ENCODE measurements at regions not wholly inside any gene's neighbourhood (a gene's known extent, or its start where the extent isn't known, plus 50 kb on each side); places are given as distances from the start of the nearest gene placed in this dataset.

- no peak overlapping the region for H3K4me3 ChIP-seq (ENCODE audit: low read depth, low read length)
- in situ Hi-C loops (cut with HindIII; ENCODE audit: low sequenced_read_pairs), result no loop called here
- peak; percentile 37 for TF ChIP-seq CTCF (IDR thresholded peaks at IDR 0.05; ENCODE audit: low read depth, low read length)
- DNase-seq (ENCODE audit: low read depth, low spot score), result peak; percentile 92
These were observed 249.0 kb upstream of the OPRM1 start for GRCh38 chr6:153790048-153790447.

GRCh38 chr6:153787341-153787606 is 251.8 kb upstream of the OPRM1 start:
- no peak for DNase-seq (ENCODE audit: low read depth, low spot score)
- no peak for TF ChIP-seq CTCF (IDR thresholded peaks at IDR 0.05; ENCODE audit: low read depth, low read length)
- in situ Hi-C loops (cut with HindIII; ENCODE audit: low sequenced_read_pairs), result no loop called here
- no peak overlapping the region for H3K4me3 ChIP-seq (ENCODE audit: low read depth, low read length)

GRCh38 chr6:153781306-153781705 is 257.7 kb upstream of the OPRM1 start:
- TF ChIP-seq CTCF (IDR thresholded peaks at IDR 0.05; ENCODE audit: low read depth, low read length), result no peak
- no peak for DNase-seq (ENCODE audit: low read depth, low spot score)
- H3K4me3 ChIP-seq (ENCODE audit: low read depth, low read length), result no peak overlapping the region
- in situ Hi-C loops (cut with HindIII; ENCODE audit: low sequenced_read_pairs), result no loop called here

GRCh38 chr6:153780011-153780410 is 259.0 kb upstream of the OPRM1 start:
- in situ Hi-C loops (cut with HindIII; ENCODE audit: low sequenced_read_pairs), result no loop called here

DNA sequence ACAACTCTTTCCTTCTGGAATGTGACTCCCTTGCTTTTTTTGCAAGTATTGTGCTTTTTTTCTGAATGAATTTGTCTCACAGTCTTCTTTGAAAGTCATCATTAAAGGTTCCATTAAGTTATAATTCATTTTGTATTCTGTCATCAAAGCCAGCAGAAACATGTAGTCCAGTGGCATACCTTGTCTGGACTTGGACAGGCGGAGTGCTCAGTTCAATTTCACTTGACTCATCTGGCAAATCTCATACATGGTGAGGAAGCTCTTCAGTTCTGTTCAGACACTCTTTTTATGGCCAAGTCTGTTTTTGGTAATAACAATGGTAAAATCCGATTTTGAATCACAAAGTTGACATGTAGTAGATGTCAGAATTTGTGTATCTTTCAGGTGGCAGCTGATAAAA is 260.8 kb upstream of the OPRM1 start:
- no peak for DNase-seq (ENCODE audit: low read depth, low spot score)
- in situ Hi-C loops (cut with HindIII; ENCODE audit: low sequenced_read_pairs), result no loop called here
- TF ChIP-seq CTCF (IDR thresholded peaks at IDR 0.05; ENCODE audit: low read depth, low read length), result no peak
- no peak overlapping the region for H3K4me3 ChIP-seq (ENCODE audit: low read depth, low read length)

More at GRCh38 chr6:153780011-153780410, 259.0 kb upstream of the OPRM1 start:
- no peak overlapping the region for H3K4me3 ChIP-seq (ENCODE audit: low read depth, low read length)
- DNase-seq (ENCODE audit: low read depth, low spot score), result no peak
- TF ChIP-seq CTCF (IDR thresholded peaks at IDR 0.05; ENCODE audit: low read depth, low read length), result no peak

GRCh38 chr6:153771577-153771976 is 267.5 kb upstream of the OPRM1 start:
- no peak for DNase-seq (ENCODE audit: low read depth, low spot score)
- in situ Hi-C loops (cut with HindIII; ENCODE audit: low sequenced_read_pairs), result no loop called here
- TF ChIP-seq CTCF (IDR thresholded peaks at IDR 0.05; ENCODE audit: low read depth, low read length), result no peak
- H3K4me3 ChIP-seq (ENCODE audit: low read depth, low read length), result no peak overlapping the region

DNA sequence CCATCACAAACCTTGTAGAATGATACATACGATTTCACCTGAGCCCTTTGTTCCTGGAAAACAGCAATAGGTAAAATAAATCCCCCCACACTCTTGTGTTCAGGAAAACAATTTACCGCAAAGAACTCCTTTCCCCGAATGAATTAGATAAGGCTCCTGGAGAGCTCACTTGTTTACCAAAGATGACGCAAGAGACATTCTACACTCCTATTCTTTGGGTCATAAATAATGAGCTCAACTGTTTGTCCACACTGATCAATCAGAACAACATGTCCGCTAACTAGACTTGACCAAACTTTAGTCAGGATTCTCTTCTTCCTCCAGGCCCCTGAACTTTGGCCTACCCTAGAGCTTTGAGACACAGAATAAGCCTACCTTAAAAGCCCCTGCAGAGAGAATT is 271.9 kb upstream of the OPRM1 start:
- no peak for TF ChIP-seq CTCF (IDR thresholded peaks at IDR 0.05; ENCODE audit: low read depth, low read length)
- in situ Hi-C loops (cut with HindIII; ENCODE audit: low sequenced_read_pairs), result no loop called here
- no peak overlapping the region for H3K4me3 ChIP-seq (ENCODE audit: low read depth, low read length)
- no peak for DNase-seq (ENCODE audit: low read depth, low spot score)

Data from astrocyte of the spinal cord (primary cell).